H1 (cell line): ENCODE measurements at regions not wholly inside any gene's neighbourhood (a gene's known extent, or its start where the extent isn't known, plus 50 kb on each side); places are given as distances from the start of the nearest gene placed in this dataset.

ENCODE experiments used
- CTCF ChIA-PET: fragments of 300-600 bp; sonication (Branson Sonifier 250); formaldehyde crosslinking; loops from one replicate; lab custom pipeline; 2021; ENCODE audit not compliant: partially characterized antibody; lab: Charles Lee
- POLR2A ChIA-PET: fragments of 300-600 bp; sonication (Branson Sonifier 250); formaldehyde crosslinking; loops from one replicate; lab custom pipeline; 2021; ENCODE audit warnings: inconsistent platforms; ENCODE audit not compliant: partially characterized antibody; lab: Charles Lee
- DNase-seq, 2 experiments: peaks; one replicate each; pipeline versions ENCODE4 v3.0.0 to v3.0.0-alpha.2; 2010 to 2022; ENCODE audit warnings: low spot score in 2 of 2, low read depth in 1 of 2, mixed read lengths in 1 of 2
- FAIRE-seq: peaks from 2 replicates; lab custom pipeline; 2011; peaks lifted over from hg19 to GRCh38; lab: Jason Lieb, UNC
- H2AFZ ChIP-seq: 2 replicates; pipeline ENCODE4 v1.8.1; 2012; ENCODE audit warnings: low read length, inconsistent platforms
- H2AK5ac ChIP-seq: 2 replicates; pipeline ENCODE4 v1.6.1; 2013; ENCODE audit warnings: low read depth, low read length
- H2BK120ac ChIP-seq: replicated peaks from 2 replicates; pipeline ENCODE3; 2013; ENCODE audit warnings: low read depth, low read length, inconsistent platforms
- H2BK12ac ChIP-seq: 2 replicates; pipeline ENCODE4 v1.6.1; 2013; ENCODE audit warnings: low read depth, low read length
- H2BK15ac ChIP-seq: 2 replicates; pipeline ENCODE4 v1.6.1; 2013; ENCODE audit warnings: low read length
- H2BK20ac ChIP-seq: 2 replicates; pipeline ENCODE4 v1.6.1; 2013; ENCODE audit warnings: low read length
- H2BK5ac ChIP-seq: 2 replicates; pipeline ENCODE4 v1.6.1; 2013; ENCODE audit warnings: low read depth, low read length
- H3K14ac ChIP-seq: 2 replicates; pipeline ENCODE4 v1.6.1; 2013; ENCODE audit warnings: inconsistent platforms; ENCODE audit not compliant: insufficient read length
- H3K18ac ChIP-seq: 2 replicates; pipeline ENCODE4 v1.6.1; 2013; ENCODE audit warnings: low read length; ENCODE audit errors: extremely low read depth
- H3K23ac ChIP-seq: 2 replicates; pipeline ENCODE4 v1.6.1; 2013; ENCODE audit warnings: inconsistent platforms; ENCODE audit not compliant: insufficient read length
- H3K23me2 ChIP-seq: 2 replicates; pipeline ENCODE4 v1.6.1; 2013; ENCODE audit warnings: low read depth, low read length
- H3K27ac ChIP-seq: 2 replicates; pipeline ENCODE4 v1.6.1; 2011; ENCODE audit warnings: low read depth, low read length, inconsistent platforms
- H3K27me3 ChIP-seq, 4 experiments: replicated peaks in 1 of 4; 1 replicate in 1 of 4; 2 replicates in 3 of 4; pipeline versions ENCODE4 v1.6.1 to v1.8.1; 2011 to 2013; ENCODE audit warnings: low read length in 3 of 4, mild to moderate bottlenecking in 3 of 4, inconsistent platforms in 2 of 4, mixed read lengths in 2 of 4, moderate library complexity in 1 of 4; ENCODE audit not compliant: control insufficient read depth in 3 of 4, insufficient read depth in 3 of 4; ENCODE audit errors: extremely low read depth in 1 of 4
- H3K36me3 ChIP-seq, 4 experiments: 2 replicates each; pipeline versions ENCODE4 v1.6.1 to v1.8.1; 2011 to 2013; ENCODE audit warnings: mild to moderate bottlenecking in 4 of 4, low read length in 3 of 4, moderate library complexity in 2 of 4, control low read depth in 1 of 4, inconsistent platforms in 1 of 4; ENCODE audit not compliant: insufficient read depth in 4 of 4, control insufficient read depth in 2 of 4
- H3K4ac ChIP-seq: replicated peaks from 2 replicates; pipeline ENCODE3; 2013; ENCODE audit warnings: low read length, low read depth, mixed read lengths, inconsistent platforms; ENCODE audit not compliant: insufficient read length
- H3K4me1 ChIP-seq, 4 experiments: replicated peaks in 1 of 4; 1 replicate in 1 of 4; 2 replicates in 3 of 4; pipeline versions ENCODE4 v1.6.1 to v1.8.1; 2011 to 2013; ENCODE audit warnings: low read length in 3 of 4, inconsistent platforms in 2 of 4, mixed read lengths in 1 of 4; ENCODE audit not compliant: insufficient read depth in 4 of 4, control insufficient read depth in 3 of 4
- H3K4me2 ChIP-seq, 2 experiments: 2 replicates each; pipeline versions ENCODE4 v1.6.1 to v1.8.1; 2011 to 2013; ENCODE audit warnings: low read depth in 2 of 2, low read length in 2 of 2, control low read depth in 1 of 2, inconsistent platforms in 1 of 2, mild to moderate bottlenecking in 1 of 2; ENCODE audit not compliant: insufficient read depth in 1 of 2
- H3K4me3 ChIP-seq, 4 experiments: fragments of 200-600, 300-600 bp in 1 of 4; sonication (generic), shearing (Covaris generic), sonication (Bioruptor Twin) in 1 of 4; 2 replicates each; pipeline versions ENCODE4 v1.5.1 to v1.8.1; 2011 to 2016; ENCODE audit warnings: low read length in 4 of 4, low read depth in 3 of 4, control low read depth in 2 of 4, inconsistent platforms in 2 of 4, mild to moderate bottlenecking in 2 of 4, mixed read lengths in 1 of 4, moderate library complexity in 1 of 4; ENCODE audit not compliant: insufficient read depth in 2 of 4; ENCODE audit errors: extremely low read depth in 1 of 4
- H3K56ac ChIP-seq: replicated peaks from 2 replicates; pipeline ENCODE3; 2013; ENCODE audit warnings: low read depth, mild to moderate bottlenecking, mixed read lengths, low read length, inconsistent platforms; ENCODE audit not compliant: insufficient read length
- H3K79me1 ChIP-seq: 2 replicates; pipeline ENCODE4 v1.6.1; 2013; ENCODE audit warnings: low read depth, low read length, control low read depth
- H3K79me2 ChIP-seq, 2 experiments: 2 replicates each; pipeline versions ENCODE4 v1.6.1 to v1.8.1; 2012 to 2013; ENCODE audit warnings: low read length in 2 of 2, mild to moderate bottlenecking in 2 of 2, inconsistent platforms in 1 of 2; ENCODE audit not compliant: insufficient read depth in 2 of 2, control insufficient read depth in 1 of 2
- H3K9ac ChIP-seq, 4 experiments: replicated peaks in 1 of 4; 1 replicate in 1 of 4; 2 replicates in 3 of 4; pipeline versions ENCODE4 v1.6.1 to v1.8.1; 2011 to 2013; ENCODE audit warnings: low read depth in 3 of 4, low read length in 3 of 4, control low read depth in 2 of 4, mild to moderate bottlenecking in 2 of 4, moderate library complexity in 2 of 4, inconsistent platforms in 1 of 4; ENCODE audit errors: extremely low read depth in 1 of 4
- H3K9me3 ChIP-seq, 2 experiments: 2 replicates each; pipeline versions ENCODE4 v1.6.1 to v1.8.1; 2012 to 2013; ENCODE audit warnings: mild to moderate bottlenecking in 2 of 2, moderate library complexity in 2 of 2, control low read depth in 1 of 2, inconsistent platforms in 1 of 2, low read depth in 1 of 2, low read length in 1 of 2, mixed read lengths in 1 of 2; ENCODE audit not compliant: insufficient read depth in 2 of 2
- H4K20me1 ChIP-seq, 2 experiments: replicated peaks in 1 of 2; 2 replicates each; pipeline versions ENCODE3 to v1.8.1; 2011 to 2013; ENCODE audit warnings: inconsistent platforms in 2 of 2, low read length in 2 of 2, mild to moderate bottlenecking in 1 of 2; ENCODE audit not compliant: insufficient read depth in 2 of 2, control insufficient read depth in 1 of 2
- H4K5ac ChIP-seq: 2 replicates; pipeline ENCODE4 v1.6.1; 2013; ENCODE audit warnings: low read length, low read depth, mixed read lengths, inconsistent platforms; ENCODE audit not compliant: insufficient read length
- H4K8ac ChIP-seq: 2 replicates; pipeline ENCODE4 v1.8.0; 2013; ENCODE audit warnings: mild to moderate bottlenecking, moderate library complexity, low read length, inconsistent platforms; ENCODE audit not compliant: insufficient read depth; ENCODE audit errors: extremely low read depth
- H4K91ac ChIP-seq: replicated peaks from 2 replicates; pipeline ENCODE3; 2013; ENCODE audit warnings: low read length, mixed read lengths, inconsistent platforms; ENCODE audit not compliant: insufficient read length
- MAFK ChIP-seq: IDR thresholded peaks from 2 replicates; pipeline ENCODE4 v1.6.1; 2012; ENCODE audit warnings: low read depth, mild to moderate bottlenecking, improper control_type of control experiment, low read length
- WGBS, 2 experiments: shearing (Covaris generic) in 1 of 2; methylation state at CpG; one replicate each; pipeline versions ENCODE4 v1.1.6 to v1.1.7; 2013 to 2015; ENCODE audit warnings: low lambda C conversion rate in 2 of 2, mixed read lengths in 2 of 2, inconsistent platforms in 1 of 2, low coverage in 1 of 2, missing lambda C conversion rate in 1 of 2; ENCODE audit not compliant: insufficient replicate concordance in 2 of 2, insufficient coverage in 1 of 2, insufficient read length in 1 of 2; ENCODE audit errors: extremely low coverage in 1 of 2, missing lambda C conversion rate in 1 of 2; 5-methylcytosine and 5-hydroxymethylcytosine counted together
- TF ChIP-seq, protein P1 (sequence below): IDR thresholded peaks from 2 replicates; pipeline ENCODE4 v1.6.1; 2011; ENCODE audit warnings: low read depth, mild to moderate bottlenecking, low read length; ENCODE audit not compliant: insufficient read depth

DNA sequence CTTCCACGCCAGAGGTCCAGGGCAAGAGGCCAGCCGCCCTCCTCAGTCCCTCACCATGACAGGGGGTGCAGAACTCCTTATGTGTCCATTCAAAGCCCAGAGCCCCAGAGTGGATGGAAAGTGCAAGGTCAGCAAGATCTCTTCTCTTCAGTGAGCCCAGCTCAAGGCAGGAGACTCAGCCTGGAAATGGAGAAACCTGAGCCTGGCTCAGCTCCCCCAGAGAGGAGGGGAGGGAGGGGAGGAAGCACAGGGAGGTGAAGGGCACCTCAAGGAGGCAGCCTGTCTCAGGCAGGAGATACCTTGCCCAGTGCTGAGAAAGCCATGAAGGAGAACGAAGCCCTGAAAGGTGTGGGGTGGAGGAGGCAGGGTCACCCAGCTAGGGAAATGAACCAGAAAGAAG, 121.8 kb upstream of the PJA1 start:
- H3K23ac ChIP-seq = no peak overlapping the region
- CTCF ChIA-PET = interaction anchor here (0.6 to 2.3 kb wide), 15 partner anchors 8 to 479 kb away, joined by 3 to 10 read pairs (median 3); partner anchors contain the start of gene EFNB1
- peaks cover 0 to 13% (median 6%) of the 10 kb centered on the region in 4 experiments; a peak in 6 of 7 replicates for H3K4me1 ChIP-seq
- H3K18ac ChIP-seq = no peak overlapping the region
- H2BK120ac ChIP-seq = no peak overlapping the region
- no peak overlapping the region for H3K4ac ChIP-seq
- H3K4me2 ChIP-seq = no peak overlapping the region
- POLR2A ChIA-PET = interaction anchor here (0.6 kb wide), 1 partner anchor 176 kb away, joined by 3 read pairs; no protein-coding TSS in a partner anchor
- no peak overlapping the region for H2AFZ ChIP-seq
- no peak overlapping the region for H2BK15ac ChIP-seq
- H4K8ac ChIP-seq = no peak overlapping the region
- no peaks in the 10 kb centered on the region for H3K23me2 ChIP-seq
- H3K14ac ChIP-seq = no peak overlapping the region
- DNase-seq (no peak), FAIRE-seq (peak; percentile 50)
- peaks cover 3 to 33% (median 27%) of the 10 kb centered on the region in 4 experiments for H3K27me3 ChIP-seq
- H2BK20ac ChIP-seq = no peak overlapping the region
- H3K9ac ChIP-seq = no peak overlapping the region
- TF ChIP-seq, protein P1, sequence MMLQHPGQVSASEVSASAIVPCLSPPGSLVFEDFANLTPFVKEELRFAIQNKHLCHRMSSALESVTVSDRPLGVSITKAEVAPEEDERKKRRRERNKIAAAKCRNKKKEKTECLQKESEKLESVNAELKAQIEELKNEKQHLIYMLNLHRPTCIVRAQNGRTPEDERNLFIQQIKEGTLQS = no peak
- peak; percentile 86 for TF ChIP-seq MAFK
- H3K4me3 ChIP-seq = no peak overlapping the region
- no peaks in the 10 kb centered on the region for H3K36me3 ChIP-seq
- H3K56ac ChIP-seq = no peak overlapping the region
- WGBS, 2 experiments = 92% methylated on average over 2 of the region's 3 CpGs; no CpG with 5 or more reads in 1 of the 2 experiments
- H2AK5ac ChIP-seq = no peak overlapping the region
- H4K20me1 ChIP-seq = no peaks in the 10 kb centered on the region
- no peak overlapping the region for H2BK12ac ChIP-seq
- H3K79me1 ChIP-seq = no peaks in the 10 kb centered on the region
- no peak overlapping the region for H2BK5ac ChIP-seq
- no peak overlapping the region for H3K27ac ChIP-seq
- H4K5ac ChIP-seq = no peak overlapping the region
- no peak overlapping the region for H4K91ac ChIP-seq
- no peaks in the 10 kb centered on the region for H3K79me2 ChIP-seq
- no peaks in the 10 kb centered on the region for H3K9me3 ChIP-seq
